Embryonic facial prominence (tissue), 1 donor: ENCODE measurements at regions not wholly inside any gene's neighbourhood (a gene's known extent, or its start where the extent isn't known, plus 50 kb on each side); places are given as distances from the start of the nearest gene placed in this dataset.

Experiments
- DNase-seq: peaks from one replicate; pipeline ENCODE4 v3.0.0-alpha.2; 2016; ENCODE audit errors: extremely low spot score

DNA sequence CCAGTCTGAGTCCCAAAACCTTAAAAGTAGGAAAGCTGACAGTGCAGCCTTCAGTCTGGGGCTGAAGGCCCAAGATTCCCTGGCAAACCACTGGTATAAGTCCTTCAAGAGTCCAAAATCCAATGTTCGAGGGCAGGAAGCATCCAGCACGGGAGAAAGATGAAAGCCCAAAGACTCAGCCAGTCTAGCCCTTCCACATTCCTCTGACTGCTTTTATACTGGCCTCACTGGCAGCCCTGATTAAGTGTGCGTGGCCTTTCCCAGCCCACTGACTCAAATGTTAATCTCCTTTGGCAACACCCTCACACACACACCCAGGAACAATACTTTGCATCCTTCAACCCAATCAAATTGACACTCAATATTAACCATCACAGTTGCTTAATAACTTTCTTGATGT, 372.1 kb upstream of the CCDC196 start:
- no peak for DNase-seq

DNA sequence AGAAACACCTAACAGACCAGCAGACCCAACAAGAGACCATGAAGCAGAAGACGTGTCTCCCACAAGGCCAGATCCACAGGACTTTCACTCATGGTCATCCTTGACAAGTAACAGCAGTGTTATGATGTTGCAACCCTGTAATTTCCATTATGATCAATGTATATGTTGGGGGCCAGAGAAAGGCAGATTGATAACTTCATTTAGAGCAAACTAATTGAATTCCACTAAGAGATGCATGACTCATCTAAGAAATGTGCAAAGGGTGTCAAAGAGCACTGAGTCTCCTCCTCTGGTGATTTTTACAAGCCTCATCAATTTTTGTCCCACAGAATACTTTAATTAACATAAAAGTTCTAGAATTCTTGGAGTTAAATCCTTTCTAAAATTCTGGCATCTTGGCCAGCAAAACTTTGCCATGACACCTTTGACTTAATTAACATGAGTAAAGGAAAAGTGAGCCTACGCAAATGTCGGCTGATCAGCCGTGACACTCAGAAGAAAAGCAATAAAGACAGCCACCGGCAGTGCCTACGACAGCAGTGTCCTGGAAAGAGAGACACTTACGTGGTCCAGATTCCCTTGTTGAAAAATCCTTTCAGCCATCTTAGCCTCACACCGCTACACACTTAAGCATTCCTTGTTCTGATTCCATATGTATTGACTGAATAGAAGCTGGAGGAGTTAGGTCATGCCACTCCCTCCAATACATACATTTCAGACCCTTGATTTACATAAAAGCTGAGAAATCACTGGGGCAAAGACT, 370.2 kb upstream of the CCDC196 start:
- no peak for DNase-seq

- no peak for DNase-seq
Measured at GRCh38 chr14:66116732-66117131, 369.4 kb upstream of the CCDC196 start.

- no peak for DNase-seq
Measured at GRCh38 chr14:66117600-66117999, 368.6 kb upstream of the CCDC196 start.

- no peak for DNase-seq
Measured at GRCh38 chr14:66119606-66120231, 366.5 kb upstream of the CCDC196 start.

DNA sequence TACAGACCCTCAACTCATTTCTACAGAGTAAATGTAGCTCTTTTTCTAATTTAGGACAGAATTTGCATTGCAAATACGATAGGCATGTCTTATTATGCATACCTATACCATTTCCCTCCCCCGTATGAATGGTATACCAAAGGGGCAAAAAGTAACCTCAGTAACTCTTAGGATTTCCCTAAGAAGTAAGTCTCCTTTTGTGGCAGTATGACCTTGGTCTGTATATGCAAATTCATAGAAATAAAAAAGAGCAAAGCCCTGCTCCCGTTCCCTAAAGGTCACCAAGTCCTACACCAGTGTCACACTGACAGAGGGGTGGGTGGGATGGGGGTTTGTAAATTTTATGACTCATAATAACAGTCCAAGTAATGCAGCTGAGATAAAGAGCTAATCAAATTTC, 365.8 kb upstream of the CCDC196 start:
- no peak for DNase-seq

DNA sequence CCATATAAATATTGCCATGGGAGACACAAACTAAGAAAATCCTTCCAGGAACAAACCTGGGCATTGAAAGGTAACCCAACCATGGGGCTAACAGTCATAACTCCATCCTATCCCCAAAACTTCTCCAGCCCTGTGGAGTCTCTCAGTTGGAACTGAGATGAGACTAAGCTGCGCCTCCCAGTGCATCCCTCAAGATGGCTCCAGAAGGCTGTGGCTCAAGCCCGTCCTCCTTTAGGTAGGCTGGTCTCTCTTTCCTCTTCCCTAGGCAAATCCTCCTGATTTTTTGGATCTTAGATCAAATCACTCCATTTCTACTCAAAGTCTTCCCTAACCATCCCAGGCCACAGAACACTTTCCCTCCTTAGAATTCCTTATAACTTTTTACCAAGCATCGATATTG, 364.3 kb upstream of the CCDC196 start:
- DNase-seq, result no peak

DNA sequence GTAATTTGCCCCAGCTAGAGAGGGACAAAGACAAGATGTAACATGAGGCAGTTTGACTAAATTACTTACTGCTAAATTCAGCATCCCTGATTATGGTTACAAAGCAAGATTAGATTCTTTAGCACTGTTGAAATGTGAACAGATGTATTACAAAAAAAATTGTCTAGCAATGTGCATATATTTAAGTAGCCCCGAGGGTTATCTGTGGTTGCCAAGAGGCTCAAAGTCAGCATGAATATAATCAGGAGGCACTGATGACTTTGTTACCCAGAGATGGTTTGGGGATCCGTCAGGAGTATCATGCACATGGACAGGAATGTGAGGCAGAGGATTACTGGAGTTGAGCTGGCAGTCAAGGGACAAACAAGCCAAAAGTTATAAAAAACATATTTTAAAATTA, 356.9 kb upstream of the CCDC196 start:
- DNase-seq, result no peak

DNA sequence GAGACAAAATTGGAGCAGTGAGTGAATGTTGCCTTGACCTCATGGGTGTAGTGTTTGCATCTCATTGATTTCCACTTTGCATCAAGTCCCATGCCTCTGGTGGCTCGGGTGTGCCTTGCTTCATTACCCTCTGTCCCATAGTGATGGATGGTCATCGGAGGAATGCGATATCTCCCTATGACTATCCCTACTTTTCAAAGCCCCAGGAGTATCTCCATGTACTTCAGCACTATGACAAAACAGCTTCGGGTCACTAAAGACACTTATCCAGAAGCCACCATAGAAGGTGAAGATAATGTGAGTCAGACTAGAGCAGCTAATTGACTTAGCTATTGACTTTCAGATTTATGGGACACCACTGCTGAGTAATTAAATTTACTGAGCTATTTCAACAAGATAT, 355.1 kb upstream of the CCDC196 start:
- no peak for DNase-seq

GRCh38 chr14:66133666-66134065, 352.5 kb upstream of the CCDC196 start:
- DNase-seq, result no peak

DNA sequence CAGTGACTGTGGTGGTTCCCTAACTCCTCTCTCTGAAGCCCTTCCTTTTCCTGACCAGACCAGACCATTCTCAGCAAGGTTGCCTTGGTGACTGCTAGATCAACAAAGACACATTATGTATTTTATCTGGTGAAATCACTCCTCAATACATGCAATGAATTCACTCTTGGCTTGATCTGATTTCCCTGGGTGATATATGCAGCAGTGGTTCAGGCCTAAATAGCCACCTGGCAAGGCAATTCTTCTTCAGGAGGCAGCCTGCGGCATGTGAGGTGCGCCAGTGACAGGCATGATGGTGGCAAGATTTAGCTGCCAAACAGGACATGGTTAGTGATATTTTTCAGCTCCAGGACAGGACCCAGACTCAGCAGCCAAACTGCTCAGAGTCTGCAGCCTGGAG, 350.3 kb upstream of the CCDC196 start:
- no peak for DNase-seq

DNA sequence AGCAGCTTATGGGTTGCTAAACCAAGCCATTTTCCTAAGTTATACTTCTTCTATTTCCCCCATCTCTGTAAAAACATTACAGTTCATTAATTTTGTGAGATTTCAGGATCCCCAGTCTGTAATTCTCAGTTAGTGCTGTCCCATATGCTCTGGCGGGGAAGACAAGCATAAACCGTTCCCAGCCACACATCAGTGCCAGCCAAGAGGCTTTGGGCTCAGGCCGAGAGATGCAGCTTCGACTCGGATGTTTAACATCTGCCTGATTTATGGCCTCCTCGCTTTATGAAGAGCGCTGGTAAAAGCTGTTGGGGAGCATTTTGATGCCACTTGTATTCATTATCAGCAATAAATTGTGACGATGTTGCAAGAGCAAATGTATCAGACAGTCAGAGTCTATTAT, 349.1 kb upstream of the CCDC196 start:
- DNase-seq, result no peak

DNA sequence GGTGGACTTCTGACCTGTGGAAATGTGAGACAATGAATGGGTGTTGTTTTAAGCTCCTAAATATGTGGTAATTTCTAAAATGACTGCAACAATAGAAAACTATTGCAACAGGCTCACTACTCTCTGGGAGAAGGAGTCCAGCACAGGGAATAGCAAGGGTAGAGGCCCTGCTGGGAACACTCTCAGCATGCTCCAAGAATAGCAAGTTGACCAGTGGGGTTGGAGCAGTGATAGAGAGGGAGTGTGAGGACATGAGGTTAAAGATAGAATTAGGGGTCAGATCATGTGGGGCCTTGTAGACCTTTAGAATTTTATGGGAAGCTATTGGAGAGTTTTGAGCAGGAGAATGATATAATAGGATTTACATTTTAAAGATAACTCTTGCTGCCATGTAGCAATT, 346.7 kb upstream of the CCDC196 start:
- DNase-seq, result no peak

- DNase-seq, result no peak
Measured at GRCh38 chr14:66140213-66140918, 345.8 kb upstream of the CCDC196 start.

DNA sequence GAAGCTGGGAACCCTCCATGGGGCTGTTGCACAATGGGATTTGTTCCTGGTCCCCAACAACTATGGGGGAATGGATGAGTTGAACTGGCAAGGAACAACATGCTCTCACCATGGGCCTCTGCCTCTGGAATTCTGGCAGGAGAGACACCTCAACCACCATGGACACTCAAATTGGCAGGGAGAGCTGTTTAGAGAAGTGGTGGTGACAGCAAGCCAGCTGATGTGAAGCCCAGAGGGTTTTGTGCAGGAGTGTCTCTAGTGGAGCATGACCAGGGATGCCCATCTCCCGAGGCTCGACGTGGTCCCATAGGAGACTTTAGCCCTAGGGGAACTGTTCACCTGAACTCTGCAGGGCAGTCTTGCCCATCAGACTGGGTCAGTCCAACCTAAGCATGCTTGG, 345.2 kb upstream of the CCDC196 start:
- no peak for DNase-seq

DNA sequence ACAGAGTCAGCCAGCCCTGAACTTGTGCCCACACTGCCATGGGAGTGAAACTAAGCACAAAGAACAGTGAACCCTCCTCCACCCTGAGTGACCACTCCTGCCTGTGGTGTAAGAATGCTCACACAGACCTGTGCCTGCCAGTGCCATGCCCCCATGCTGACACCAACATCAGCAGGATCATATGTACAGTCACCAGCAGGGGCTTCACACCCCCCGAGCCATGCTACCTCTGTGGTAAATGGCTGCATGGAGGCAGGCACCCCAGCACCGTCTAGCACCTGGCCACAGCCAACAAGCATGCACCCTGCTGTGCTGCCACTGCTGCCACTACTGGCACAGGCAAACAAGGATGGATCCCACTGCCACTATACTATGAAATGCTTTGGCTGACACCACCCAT, 344.4 kb upstream of the CCDC196 start:
- DNase-seq, result no peak

- DNase-seq, result no peak
Measured at GRCh38 chr14:66143387-66144112, 342.6 kb upstream of the CCDC196 start.

DNA sequence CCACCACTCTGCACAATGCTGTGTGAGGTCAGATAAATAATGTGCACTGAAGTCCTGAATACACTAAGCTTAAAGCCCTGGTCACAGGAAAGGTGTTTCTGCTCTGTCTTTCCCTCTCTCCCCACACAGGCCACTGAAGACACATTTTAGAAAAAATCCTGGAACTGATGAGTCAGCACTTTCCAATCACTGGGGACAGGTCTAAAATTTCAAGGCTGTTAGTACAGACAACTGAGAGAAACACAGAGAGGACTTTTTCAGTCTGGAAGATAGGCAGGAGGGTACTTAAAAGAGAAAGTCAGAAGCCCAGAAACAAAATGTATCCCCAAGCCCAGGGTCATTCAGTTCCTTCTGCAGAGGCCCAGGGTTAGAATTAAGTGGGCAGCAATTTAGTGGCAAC, 333.9 kb upstream of the CCDC196 start:
- DNase-seq, result no peak

GRCh38 chr14:66152747-66153146, 333.4 kb upstream of the CCDC196 start:
- peak; percentile 45 for DNase-seq

DNA sequence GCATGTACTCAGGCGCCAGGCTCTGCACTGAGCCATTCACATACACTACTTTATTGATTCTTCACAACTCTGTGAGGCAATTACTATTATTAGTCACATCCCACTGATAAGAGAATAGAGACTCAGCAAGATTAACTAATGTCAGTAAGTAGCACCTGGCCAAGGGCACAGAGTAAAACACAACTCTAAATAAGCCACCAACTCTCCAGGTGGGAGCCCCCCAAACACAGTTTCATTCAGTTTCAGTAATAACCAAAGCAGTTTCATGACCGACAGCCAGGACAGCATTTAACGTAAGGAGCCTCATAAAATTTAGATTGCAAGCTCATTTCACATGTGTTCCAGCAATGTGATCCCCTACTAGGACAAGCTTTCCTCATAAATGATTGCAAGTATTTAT, 323.1 kb upstream of the CCDC196 start:
- DNase-seq, result no peak

- DNase-seq, result no peak
Measured at GRCh38 chr14:66165337-66165736, 320.8 kb upstream of the CCDC196 start.

DNA sequence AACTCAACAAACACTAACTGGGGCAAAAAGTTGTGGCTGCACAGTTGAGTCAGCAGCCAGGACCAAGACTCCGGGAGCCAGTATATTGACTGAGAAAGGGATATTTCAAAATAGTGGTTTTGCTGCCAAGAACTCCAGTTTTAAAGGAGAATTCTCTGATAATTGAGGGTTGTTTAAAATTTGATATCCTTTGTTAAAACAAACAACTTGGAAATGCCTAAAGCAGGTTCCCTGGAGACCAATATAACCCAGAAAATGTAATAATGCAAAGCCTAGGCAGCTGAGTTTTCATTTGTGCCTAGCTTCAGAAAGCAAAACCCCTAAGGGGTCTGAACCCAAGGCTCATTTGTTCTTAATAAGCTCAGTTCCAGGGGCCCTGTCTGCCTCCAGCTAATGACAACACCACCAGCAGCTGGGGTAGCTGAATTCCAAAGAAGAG, 311.7 kb upstream of the CCDC196 start:
- no peak for DNase-seq
